ENCODE measurements at regions not wholly inside any gene's neighbourhood (a gene's known extent, or its start where the extent isn't known, plus 50 kb on each side); places are given as distances from the start of the nearest gene placed in this dataset.

DNA sequence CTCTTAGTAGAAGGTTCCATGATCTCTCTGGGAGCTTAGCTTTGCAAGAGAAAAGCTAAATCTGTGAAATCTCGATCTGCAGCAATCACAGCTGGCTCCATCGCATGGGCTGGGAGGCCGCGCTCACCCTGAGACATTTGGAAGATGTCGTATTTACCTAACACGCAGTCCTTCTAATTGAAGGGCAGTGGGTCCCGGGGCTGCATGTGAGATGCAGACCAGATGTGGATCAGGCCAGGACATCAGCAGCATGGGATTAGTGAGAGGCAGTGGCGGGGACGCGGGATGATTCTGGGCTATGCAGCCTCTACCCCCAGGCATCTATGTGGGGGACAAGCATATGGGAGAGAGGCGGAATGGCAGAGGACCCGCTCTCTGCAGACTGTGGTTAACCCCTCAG lies 312.4 kb upstream of the RTL1 start:
- ATAC-seq (no peak), DNase-seq (ENCODE audit: low read depth, low spot score) (no peak)
- CTCF ChIA-PET = no interaction called here
- Histone ChIP-seq H3K27me3 (ENCODE audit: control insufficient read depth, insufficient read depth, low read length) (no peaks in the 10 kb centered on the region), H3K27ac (ENCODE audit: low read length) (no peak overlapping the region), H3K4me3 (ENCODE audit: low read depth in 2 of 2, low read length in 2 of 2) (no peak overlapping the region), H3K4me1 (ENCODE audit: control insufficient read depth, insufficient read depth, low read length) (no peaks in the 10 kb centered on the region), H3K9me3 (ENCODE audit: control insufficient read depth, insufficient read depth, low read depth, low read length) (no peaks in the 10 kb centered on the region), H3K36me3 (ENCODE audit: control insufficient read depth, insufficient read depth, low read length) (no peaks in the 10 kb centered on the region)
- no TSS peak for BruUV-seq (replicated peaks)
- in situ Hi-C loops (cut with HindIII; ENCODE audit: low pct_unique_long_range_greater_than_20kb, low sequenced_read_pairs) = no loop called here
- intact Hi-C loops (cut with micrococcal nuclease; ENCODE audit: unreplicated experiment) = no loop called here
- TF ChIP-seq, protein P1, sequence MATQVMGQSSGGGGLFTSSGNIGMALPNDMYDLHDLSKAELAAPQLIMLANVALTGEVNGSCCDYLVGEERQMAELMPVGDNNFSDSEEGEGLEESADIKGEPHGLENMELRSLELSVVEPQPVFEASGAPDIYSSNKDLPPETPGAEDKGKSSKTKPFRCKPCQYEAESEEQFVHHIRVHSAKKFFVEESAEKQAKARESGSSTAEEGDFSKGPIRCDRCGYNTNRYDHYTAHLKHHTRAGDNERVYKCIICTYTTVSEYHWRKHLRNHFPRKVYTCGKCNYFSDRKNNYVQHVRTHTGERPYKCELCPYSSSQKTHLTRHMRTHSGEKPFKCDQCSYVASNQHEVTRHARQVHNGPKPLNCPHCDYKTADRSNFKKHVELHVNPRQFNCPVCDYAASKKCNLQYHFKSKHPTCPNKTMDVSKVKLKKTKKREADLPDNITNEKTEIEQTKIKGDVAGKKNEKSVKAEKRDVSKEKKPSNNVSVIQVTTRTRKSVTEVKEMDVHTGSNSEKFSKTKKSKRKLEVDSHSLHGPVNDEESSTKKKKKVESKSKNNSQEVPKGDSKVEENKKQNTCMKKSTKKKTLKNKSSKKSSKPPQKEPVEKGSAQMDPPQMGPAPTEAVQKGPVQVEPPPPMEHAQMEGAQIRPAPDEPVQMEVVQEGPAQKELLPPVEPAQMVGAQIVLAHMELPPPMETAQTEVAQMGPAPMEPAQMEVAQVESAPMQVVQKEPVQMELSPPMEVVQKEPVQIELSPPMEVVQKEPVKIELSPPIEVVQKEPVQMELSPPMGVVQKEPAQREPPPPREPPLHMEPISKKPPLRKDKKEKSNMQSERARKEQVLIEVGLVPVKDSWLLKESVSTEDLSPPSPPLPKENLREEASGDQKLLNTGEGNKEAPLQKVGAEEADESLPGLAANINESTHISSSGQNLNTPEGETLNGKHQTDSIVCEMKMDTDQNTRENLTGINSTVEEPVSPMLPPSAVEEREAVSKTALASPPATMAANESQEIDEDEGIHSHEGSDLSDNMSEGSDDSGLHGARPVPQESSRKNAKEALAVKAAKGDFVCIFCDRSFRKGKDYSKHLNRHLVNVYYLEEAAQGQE (IDR thresholded peaks at IDR 0.05; ENCODE audit: insufficient read depth in 1 of 2, low read depth in 2 of 2, low read length in 1 of 2) = no peak
- TF ChIP-seq TCF7L2 (IDR thresholded peaks at IDR 0.05; ENCODE audit: low read depth, low read length) (no peak), SIN3A (IDR thresholded peaks at IDR 0.05; ENCODE audit: borderline replicate concordance, insufficient read depth, low read depth, low read length) (no peak), POLR2AphosphoS5 (IDR thresholded peaks at IDR 0.05; ENCODE audit: low read depth, low read length) (no peak), CTCF (IDR thresholded peaks at IDR 0.05) (no peak)
- POLR2A ChIA-PET = no interaction called here

DNA sequence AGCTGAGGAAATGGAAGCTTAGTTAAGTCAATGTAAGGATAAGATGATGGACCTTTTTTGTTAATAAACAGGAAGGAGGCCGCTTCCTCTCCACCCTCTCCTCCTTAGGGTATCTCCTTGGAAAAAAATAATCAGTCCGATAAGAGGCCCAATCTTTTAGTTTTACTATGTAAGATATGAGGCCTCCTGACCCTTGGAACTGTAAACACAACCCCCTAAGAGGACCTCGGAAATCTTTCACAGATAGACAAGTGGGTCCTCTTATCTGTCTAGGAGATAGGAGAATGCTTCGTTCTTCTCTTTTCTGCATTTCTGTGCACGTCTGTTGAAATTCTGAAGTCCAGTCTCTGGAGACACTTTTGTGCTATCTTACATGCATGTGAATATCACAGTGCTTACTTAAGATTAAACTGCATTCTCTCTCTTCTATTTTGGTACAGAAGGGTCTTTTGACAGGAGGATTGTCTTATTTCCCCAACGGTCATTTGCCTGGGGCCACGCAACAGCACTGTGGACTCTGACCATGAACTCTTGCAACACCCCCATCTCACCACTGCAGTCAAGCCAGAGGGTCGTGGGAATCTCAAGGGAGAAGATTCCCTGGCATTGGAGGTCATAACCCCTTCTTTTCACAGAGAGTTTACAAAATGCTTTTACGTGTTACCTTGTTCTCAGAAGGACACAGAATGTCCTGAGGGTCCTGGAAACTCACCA lies 313.0 kb upstream of the RTL1 start:
- DNase-seq (ENCODE audit: low read depth, low spot score) (no peak), ATAC-seq (no peak)
- Histone ChIP-seq H3K27ac (ENCODE audit: low read length) (no peak overlapping the region), H3K36me3 (ENCODE audit: control insufficient read depth, insufficient read depth, low read length) (no peaks in the 10 kb centered on the region), H3K9me3 (ENCODE audit: control insufficient read depth, insufficient read depth, low read depth, low read length) (no peaks in the 10 kb centered on the region), H3K4me1 (ENCODE audit: control insufficient read depth, insufficient read depth, low read length) (no peaks in the 10 kb centered on the region), H3K4me3 (ENCODE audit: low read depth in 2 of 2, low read length in 2 of 2) (no peak overlapping the region), H3K27me3 (ENCODE audit: control insufficient read depth, insufficient read depth, low read length) (no peaks in the 10 kb centered on the region)
- intact Hi-C loops (cut with micrococcal nuclease; ENCODE audit: unreplicated experiment) (no loop called here), in situ Hi-C loops (cut with HindIII; ENCODE audit: low pct_unique_long_range_greater_than_20kb, low sequenced_read_pairs) (no loop called here)
- ChIA-PET POLR2A (no interaction called here), CTCF (no interaction called here)
- no TSS peak for BruUV-seq (replicated peaks)
- TF ChIP-seq, protein P1 (IDR thresholded peaks at IDR 0.05; ENCODE audit: insufficient read depth in 1 of 2, low read depth in 2 of 2, low read length in 1 of 2) = no peak
- TF ChIP-seq TCF7L2 (IDR thresholded peaks at IDR 0.05; ENCODE audit: low read depth, low read length) (no peak), CTCF (IDR thresholded peaks at IDR 0.05) (no peak), POLR2AphosphoS5 (IDR thresholded peaks at IDR 0.05; ENCODE audit: low read depth, low read length) (no peak), SIN3A (IDR thresholded peaks at IDR 0.05; ENCODE audit: borderline replicate concordance, insufficient read depth, low read depth, low read length) (no peak)

Measured in Panc1 (cell line).